GM19372 (cell line): ENCODE measurements at regions not wholly inside any gene's neighbourhood (a gene's known extent, or its start where the extent isn't known, plus 50 kb on each side); places are given as distances from the start of the nearest gene placed in this dataset.
A peak's percentile ranks its signal among the peaks of the same experiment; 100 is the strongest.
"Not testable (repeated sequence)": the region's sequence is repeated elsewhere in the genome, so short reads cannot be mapped to it uniquely, and the experiment has no call there.

Source experiments
- ATAC-seq: cut with Tn5 transposase; IDR thresholded peaks from one replicate; pipeline ENCODE4 v1.9.1; 2021; ENCODE audit warnings: mild to moderate bottlenecking, low read depth, moderate library complexity; ENCODE audit not compliant: unreplicated experiment

DNA sequence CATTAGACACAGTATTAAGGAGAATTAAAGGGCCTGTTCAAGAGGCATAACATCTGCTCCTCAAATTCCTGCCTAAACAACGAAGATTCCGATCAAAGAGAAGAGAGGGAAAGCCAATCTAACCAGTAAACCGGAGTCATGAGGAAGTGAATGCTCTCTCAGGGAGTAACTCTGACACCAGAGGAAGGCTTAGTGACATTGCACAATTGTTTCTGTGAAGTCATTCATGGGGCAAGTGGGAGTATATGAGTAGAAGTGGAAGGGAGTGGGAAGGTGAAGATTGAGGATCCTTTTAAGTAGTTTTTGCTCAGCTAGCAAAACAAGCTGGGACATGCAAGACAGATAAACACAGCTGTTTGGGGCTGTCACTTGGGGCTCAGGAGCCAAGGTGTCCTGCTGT is 136.4 kb upstream of the FAM174A start:
- ATAC-seq: not testable (repeated sequence)

DNA sequence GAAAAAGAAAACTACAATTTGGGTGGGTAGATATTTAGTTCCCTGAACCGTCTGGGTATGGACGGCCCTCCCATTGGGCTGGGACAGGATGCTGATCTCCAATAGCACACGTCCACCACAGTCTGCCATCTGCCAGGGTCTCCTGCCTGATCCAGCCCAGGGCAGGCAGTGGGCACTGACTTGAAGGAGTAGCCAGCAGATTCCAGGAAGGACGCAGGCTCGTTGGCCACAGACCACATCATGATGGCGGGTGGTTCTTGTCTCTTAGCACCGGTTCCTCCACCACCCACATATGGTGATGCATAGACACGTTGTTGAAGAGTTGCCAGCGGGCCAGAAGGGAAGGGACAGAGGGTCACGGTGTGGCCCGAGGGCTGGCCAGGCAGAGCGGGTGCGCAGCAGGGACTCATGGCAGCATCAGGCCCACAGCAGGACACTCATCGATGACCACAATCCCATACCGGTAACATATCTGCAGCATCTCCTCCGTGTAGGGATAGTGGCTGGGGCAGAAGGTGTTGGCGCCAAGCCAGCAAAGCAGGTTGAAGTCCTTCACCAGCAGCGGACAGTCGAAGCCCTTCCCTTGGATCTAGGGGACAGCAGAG is 155.8 kb upstream of the FAM174A start:
- ATAC-seq: not testable (repeated sequence)

GRCh38 chr5:100364757-100365478 is 170.3 kb upstream of the FAM174A start:
- not testable (repeated sequence) for ATAC-seq

DNA sequence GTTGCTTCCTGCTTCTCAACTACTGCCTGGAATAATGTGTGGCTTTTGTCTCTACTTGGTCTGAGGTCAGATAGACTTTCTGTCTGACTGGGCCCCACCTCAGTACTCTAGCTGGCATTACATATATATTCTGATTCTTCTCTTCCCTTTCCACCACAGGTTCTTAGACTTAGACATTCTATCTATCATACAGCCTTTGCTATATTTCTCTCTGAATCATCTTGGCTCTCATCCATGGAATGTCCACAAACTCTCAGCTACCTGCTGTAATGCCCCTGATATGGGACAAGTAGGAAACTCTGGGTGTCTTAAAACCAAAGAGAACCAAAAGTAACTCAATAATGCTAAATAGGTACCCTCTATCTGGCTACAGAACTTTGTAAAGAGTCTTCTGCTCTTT is 170.8 kb upstream of the FAM174A start:
- ATAC-seq: not testable (repeated sequence)

DNA sequence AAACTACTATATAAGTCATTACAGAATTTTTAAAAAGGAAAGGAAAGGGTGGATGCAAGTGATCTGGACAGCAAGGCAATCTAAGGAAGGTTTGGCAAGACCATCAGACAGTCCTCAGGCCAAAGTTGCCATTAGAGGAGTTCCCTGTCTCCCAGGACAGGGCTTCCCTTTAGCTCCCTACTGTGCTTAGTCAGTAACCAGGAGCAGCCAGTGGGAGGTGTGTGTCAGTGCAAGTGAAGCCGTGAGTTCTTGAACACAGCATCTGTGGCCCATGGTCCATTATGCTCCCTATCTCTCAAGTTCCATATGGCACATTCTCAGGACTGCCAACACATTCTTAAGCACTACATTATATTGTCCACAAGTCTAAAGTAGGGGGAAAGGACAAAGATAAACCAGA is 175.2 kb upstream of the FAM174A start:
- ATAC-seq: not testable (repeated sequence)

DNA sequence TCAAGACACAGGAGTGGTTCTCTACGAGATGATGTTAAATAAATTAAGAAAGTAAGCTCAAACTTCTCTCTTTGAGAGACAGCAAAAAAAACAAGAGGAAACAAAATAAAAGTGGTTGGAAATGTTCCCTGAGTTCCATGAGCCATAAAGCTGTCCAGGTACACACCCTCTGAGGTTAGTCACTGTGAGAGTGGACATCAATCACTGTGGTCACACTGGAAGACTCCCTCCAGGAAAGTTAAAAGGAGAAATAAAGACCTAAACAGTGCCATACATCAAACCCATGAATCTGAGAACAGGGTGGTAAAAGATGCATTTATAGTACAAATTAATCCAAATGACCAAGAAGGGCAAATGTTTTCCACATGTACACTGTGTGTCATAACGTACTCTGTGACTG is 188.9 kb upstream of the FAM174A start:
- ATAC-seq: not testable (repeated sequence)

- not testable (repeated sequence) for ATAC-seq
Observed at GRCh38 chr5:100341485-100341884, 193.7 kb upstream of the FAM174A start.

DNA sequence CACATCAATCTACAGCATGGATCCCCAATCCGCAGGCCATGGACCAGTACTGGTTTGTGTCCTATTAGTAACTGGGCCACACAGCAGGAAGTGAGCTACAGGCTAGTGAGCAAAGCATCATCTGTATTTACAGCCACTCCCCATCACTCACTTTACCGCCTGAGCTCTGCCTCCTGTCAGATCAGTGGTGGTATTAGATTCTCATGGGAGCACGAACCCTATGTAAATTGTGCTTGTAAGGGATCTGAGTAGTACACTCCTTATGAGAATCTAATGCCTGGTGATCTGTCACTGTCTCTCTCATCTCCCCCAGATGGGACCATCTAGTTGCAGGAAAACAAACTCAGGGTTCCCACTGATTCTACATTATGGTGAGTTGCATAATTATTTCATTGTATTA is 212.7 kb upstream of the FAM174A start:
- no peak for ATAC-seq

DNA sequence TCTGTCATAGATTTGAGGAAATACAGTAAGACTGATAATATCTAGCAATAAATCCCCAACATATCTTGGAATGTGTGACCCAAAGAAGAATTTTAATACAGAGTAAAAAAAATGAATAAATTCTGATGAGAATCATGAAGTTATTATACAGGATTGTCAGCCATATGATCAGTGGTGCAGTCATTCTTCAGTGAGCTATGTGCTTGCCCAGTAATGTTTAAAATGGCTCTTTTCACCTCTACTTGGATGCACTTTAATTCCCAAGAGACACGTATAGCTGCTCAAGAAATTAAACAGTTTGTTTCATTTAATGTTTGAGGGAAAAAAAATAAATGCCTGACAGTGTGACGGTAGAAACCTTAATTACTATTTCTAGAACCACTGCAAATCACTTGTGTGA is 215.3 kb upstream of the FAM174A start:
- ATAC-seq: no peak

GRCh38 chr5:100313657-100314056 is 221.5 kb upstream of the FAM174A start:
- ATAC-seq: no peak

DNA sequence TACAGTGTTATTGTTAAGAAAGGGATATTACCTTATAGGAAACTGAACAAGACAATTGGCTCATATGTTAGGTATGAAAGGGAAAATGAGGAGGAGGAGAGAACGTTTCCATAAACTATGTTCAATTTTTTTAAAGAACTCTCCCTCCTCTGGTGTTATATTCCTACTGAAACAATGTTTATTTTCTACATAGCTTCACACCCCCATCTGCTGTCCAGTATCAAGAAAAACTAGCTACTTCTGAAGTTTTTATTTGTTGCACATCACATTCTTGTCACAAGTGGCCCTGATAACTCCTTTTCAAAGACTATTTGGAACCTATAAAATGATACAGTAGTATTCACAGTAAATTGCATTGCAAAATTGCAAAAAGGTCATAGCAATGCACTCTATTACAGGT is 223.4 kb upstream of the FAM174A start:
- ATAC-seq: no peak

DNA sequence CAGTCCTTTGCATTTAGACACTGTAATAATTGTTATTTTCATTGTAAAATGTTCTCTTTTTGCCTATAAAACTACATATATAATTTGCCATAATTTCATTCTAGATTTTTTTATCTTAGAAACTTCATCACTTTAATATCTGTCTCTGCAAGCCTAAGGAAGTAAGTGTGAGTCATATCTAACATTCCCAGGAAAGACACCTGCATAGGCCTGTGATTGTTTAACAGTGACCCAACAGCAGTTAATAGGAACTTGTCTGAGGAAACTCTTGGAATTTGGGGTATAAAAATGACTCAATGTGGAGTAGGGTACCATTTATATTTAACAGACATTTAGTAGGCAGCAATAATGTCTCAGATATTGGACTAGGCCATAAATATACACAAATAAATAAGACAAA is 229.2 kb upstream of the FAM174A start:
- ATAC-seq: no peak

DNA sequence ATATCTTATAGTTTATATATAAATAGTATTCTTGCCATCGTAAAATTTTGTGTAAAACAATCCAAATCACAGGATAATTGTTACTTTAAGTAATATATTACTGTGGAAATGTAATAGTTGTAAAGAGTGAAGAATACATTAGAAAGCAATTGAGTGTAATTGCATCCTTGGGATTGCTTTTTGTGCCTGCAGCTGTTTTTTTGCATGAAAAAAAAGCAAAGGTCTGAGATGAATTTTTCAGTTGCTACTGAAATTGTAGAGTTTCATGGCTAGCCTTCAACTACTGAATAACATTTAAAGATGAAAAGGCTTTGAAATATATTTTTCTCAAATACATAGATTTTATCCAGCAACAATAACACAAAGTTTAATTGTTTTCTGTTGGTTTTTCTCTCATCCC is 232.0 kb upstream of the FAM174A start:
- ATAC-seq: no peak

- no peak for ATAC-seq
Observed at GRCh38 chr5:100299261-100299660, 235.9 kb upstream of the FAM174A start.

DNA sequence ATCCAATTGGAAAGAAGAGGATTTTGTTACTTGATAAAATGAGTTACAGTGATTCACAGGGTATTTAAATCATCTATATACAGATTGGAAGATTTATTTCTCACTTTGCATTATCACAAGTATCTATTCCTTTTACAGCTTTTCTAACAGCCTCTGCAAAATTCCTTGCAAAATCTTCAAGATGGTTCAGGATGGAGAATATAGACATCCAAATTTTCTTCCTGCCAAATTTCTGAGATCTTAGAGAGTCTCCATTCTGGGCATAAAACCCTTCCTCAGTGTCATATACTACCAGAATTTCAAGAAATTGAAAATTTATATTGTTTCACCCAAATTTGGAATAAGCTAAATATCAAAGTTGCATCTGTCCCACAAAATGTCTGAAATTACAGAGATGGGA is 259.1 kb upstream of the FAM174A start:
- no peak for ATAC-seq

DNA sequence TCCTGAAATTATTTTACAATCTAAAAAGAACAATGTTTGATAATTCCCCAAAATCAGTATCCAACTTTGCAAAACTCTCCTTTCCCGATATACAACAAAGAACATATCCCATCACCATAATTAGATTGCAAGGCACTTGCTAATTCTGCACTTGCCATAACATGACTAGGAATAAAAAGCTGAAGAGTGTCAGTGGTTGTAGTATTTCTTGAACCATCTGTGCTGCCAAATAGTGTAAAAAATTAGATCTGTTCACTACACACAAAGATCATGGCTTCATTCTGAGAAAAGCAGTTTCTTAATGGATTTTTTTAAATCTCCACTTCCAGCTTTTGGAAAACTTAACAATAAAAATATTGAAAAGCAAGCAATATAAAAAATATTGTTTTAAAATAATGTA is 259.5 kb upstream of the FAM174A start:
- ATAC-seq: no peak

GRCh38 chr5:100273846-100274580 is 261.2 kb upstream of the FAM174A start:
- ATAC-seq: no peak

DNA sequence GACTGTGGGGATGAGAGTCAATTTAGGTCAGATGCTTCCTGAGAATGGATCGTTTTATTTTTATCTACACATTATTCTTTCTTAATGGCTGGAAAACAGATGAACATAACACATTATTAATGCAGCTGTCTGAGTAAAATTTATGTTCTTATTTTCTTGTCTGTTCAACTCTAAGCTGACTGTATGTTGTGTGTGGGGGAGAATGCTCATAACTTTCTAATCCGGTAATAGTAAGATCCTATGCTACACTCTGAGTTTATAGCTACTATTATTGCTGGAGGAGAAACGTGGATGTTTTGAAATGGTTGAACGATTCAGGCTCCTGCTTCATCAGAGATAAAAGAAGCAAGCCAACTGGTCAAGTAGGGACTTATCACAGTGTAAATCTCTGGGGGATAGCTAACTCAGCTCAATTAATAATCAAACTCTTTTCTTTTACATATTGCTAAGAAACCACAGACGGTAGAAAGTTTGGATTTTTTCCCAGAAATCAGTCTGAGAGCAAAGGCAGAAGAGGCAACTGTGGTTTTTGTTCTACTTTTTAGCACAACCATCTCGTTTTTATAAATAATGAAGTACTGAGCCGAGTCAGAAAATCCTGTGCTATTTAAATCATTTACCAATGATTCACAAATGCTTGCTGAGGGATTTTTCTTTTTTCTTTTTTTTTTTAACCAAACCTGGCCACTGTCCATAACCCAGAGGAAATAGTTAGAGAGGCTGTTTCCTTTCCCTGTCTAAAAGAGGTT is 265.0 kb upstream of the FAM174A start:
- peak; percentile 37 for ATAC-seq

DNA sequence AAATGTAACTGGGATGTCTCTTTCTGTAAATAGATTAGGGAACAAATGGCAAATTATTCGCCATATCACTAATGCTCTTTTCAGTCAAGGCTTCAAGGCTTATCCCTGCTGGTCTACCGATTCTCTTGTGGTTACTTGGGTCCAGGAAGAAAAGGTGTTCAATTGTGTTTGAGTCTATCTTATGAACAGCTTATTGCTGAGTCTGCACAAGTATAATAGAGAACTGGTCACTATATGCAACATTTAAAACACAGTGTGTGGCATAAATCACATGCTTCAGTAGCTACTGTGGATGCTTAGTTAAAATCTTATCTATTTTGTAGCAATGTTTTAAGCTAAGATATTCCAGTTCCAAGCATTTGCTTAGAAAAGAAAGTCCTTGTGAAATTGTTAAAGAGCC is 274.2 kb upstream of the FAM174A start:
- no peak for ATAC-seq

DNA sequence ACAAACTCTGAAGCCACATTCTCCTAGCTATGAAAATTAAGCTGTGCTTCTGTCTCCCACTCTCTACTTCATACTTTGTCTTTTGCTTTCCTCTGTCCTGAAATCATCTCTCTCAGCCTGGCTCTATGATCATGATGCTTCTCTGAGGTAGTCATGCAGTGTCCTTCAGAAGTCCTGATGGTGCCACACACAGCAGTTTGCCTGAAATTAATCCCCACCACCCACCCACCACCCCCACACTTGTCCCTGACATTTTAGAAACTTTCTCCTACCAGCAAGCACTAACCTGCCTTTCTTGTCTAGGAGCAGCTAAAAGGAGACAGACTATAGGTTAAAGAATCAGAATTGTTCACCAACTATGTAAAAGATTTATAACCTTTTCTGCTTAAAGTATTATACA is 282.2 kb upstream of the FAM174A start:
- ATAC-seq: no peak

DNA sequence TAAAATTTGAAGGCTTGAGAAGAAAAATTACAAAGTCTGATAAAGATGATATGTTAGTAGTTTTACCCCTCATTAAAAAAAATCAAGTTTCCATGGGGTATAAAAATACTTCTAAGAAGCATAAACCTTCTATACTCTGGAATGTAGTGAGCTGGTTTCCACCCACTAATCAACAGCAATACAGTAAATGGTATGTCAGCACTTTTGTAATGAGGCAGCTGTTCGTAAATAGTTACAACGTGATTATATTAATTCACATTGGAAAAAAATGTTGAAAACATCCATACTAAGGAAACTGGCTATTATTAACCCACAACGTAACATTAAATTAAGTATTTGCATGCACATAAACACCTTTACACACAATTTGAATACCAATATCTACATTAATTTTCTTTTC is 283.1 kb upstream of the FAM174A start:
- no peak for ATAC-seq
